ENCODE measurements at regions not wholly inside any gene's neighbourhood (a gene's known extent, or its start where the extent isn't known, plus 50 kb on each side); places are given as distances from the start of the nearest gene placed in this dataset.

DNA sequence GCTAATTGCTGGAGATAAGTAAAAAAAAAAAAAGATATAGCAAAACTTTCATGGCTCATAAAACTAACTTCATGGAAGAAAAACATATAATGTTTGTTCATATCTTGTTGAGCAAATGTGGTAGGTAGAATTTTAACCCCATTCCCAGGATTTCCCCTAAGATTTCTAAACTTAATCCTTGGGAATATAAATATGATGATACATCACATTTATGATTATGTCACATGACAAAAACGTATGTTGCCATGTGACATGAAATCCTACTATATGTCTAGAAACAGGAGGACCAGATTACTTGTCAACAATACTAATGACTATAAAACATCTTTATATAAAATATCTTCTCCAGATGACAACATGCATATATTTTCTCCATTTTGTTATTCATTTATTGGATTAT is 679.0 kb upstream of the LRRC4C start:
- intact Hi-C loops (cut with micrococcal nuclease), result no loop called here
- Mint-ChIP-seq H3K4me3 (ENCODE audit: low read depth) (no peak overlapping the region), H3K27me3 (ENCODE audit: low read depth) (no peaks in the 10 kb centered on the region), H3K9me3 (peaks cover 51% of the 10 kb centered on the region), H3K27ac (no peak overlapping the region), H3K4me1 (ENCODE audit: low read depth) (no peaks in the 10 kb centered on the region), H3K36me3 (ENCODE audit: low read depth) (no peaks in the 10 kb centered on the region)
- DNase-seq (ENCODE audit: low spot score), result no peak

- Mint-ChIP-seq H3K36me3 (ENCODE audit: low read depth) (no peaks in the 10 kb centered on the region), H3K4me1 (ENCODE audit: low read depth) (no peaks in the 10 kb centered on the region), H3K27ac (no peak overlapping the region), H3K4me3 (ENCODE audit: low read depth) (no peak overlapping the region), H3K27me3 (ENCODE audit: low read depth) (no peaks in the 10 kb centered on the region), H3K9me3 (peaks cover 68% of the 10 kb centered on the region)
- DNase-seq (ENCODE audit: low spot score), result no peak
- intact Hi-C loops (cut with micrococcal nuclease), result loop anchor here (10.0 kb wide), 1 partner anchor 61 kb away; no protein-coding TSS in a partner anchor
Observed at GRCh38 chr11:42145311-42145710, 685.9 kb upstream of the LRRC4C start.

DNA sequence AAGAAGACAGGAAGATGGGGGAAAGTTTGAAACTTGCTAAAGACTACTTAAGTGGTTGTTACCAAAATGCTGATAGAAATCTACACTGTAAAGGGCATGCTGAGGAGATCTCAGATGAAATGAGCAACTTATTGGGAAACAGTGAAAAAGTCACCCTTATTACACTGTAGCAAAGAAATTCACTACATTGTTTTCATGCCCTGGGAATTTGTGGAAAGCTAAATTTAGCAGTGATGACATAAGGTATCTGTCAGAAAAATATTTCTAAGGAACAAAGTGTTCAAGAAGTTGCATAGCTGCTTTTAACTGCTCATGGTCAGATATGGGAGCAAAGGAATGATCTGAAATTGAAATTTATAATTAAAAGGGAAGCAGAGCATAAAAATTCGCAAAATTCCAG is 702.4 kb upstream of the LRRC4C start:
- Mint-ChIP-seq H3K27me3 (ENCODE audit: low read depth) (no peaks in the 10 kb centered on the region), H3K4me1 (ENCODE audit: low read depth) (no peaks in the 10 kb centered on the region), H3K9me3 (peaks cover 23% of the 10 kb centered on the region), H3K4me3 (ENCODE audit: low read depth) (no peak overlapping the region), H3K36me3 (ENCODE audit: low read depth) (no peaks in the 10 kb centered on the region), H3K27ac (no peak overlapping the region)
- DNase-seq (ENCODE audit: low spot score), result no peak
- intact Hi-C loops (cut with micrococcal nuclease), result no loop called here

GRCh38 chr11:42169191-42169590 is 709.7 kb upstream of the LRRC4C start:
- Mint-ChIP-seq H3K36me3 (ENCODE audit: low read depth) (no peaks in the 10 kb centered on the region), H3K9me3 (peaks cover 46% of the 10 kb centered on the region), H3K27me3 (ENCODE audit: low read depth) (no peaks in the 10 kb centered on the region), H3K27ac (no peak overlapping the region), H3K4me3 (ENCODE audit: low read depth) (no peak overlapping the region), H3K4me1 (ENCODE audit: low read depth) (no peaks in the 10 kb centered on the region)
- intact Hi-C loops (cut with micrococcal nuclease), result no loop called here
- no peak for DNase-seq (ENCODE audit: low spot score)

DNA sequence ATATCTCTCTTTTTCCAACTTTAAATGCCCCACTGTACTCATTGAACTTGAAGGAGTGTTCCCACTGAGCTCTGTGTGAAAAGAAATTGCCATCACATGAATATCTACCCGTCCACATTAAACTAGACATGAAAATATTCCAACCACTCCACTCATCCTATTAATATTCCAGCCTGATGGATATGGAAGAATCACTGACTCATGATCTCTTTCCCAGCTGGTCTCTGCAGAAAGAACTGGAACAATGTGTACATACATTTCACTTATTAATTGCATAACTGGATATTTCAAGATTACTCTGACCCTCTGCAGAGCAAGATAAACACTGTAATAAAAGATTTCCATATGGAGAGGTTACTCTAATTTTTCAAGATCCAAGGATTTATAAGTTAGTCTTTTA is 711.1 kb upstream of the LRRC4C start:
- Mint-ChIP-seq H3K9me3 (peaks cover 54% of the 10 kb centered on the region), H3K27ac (no peak overlapping the region), H3K36me3 (ENCODE audit: low read depth) (no peaks in the 10 kb centered on the region), H3K4me1 (ENCODE audit: low read depth) (no peaks in the 10 kb centered on the region), H3K4me3 (ENCODE audit: low read depth) (no peak overlapping the region), H3K27me3 (ENCODE audit: low read depth) (no peaks in the 10 kb centered on the region)
- intact Hi-C loops (cut with micrococcal nuclease), result no loop called here
- DNase-seq (ENCODE audit: low spot score), result no peak

DNA sequence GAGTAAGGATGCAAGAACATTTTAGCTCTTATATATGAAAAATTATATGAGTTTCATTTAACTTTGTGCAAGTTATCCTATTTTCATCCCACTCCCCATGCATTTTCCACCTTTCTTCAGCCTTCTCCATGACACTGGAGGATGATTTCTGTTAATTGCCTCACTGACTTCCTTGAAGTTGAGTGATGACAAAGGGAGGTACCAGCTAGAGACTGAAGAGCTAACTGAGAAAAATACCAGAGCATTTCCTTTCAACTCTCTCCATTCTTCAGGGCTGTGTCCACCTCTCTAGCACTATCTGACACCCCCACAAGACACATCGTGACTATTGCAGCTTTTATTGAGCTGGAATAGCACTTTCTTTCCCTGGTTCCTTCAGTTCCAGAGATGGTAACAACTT is 711.6 kb upstream of the LRRC4C start:
- no peaks in the 10 kb centered on the region for H3K4me1 Mint-ChIP-seq (ENCODE audit: low read depth)
- no peaks in the 10 kb centered on the region for H3K27me3 Mint-ChIP-seq (ENCODE audit: low read depth)
- no peak overlapping the region for H3K27ac Mint-ChIP-seq
- no peak for DNase-seq (ENCODE audit: low spot score)
- peaks cover 58% of the 10 kb centered on the region for H3K9me3 Mint-ChIP-seq
- no peak overlapping the region for H3K4me3 Mint-ChIP-seq (ENCODE audit: low read depth)
- intact Hi-C loops (cut with micrococcal nuclease), result no loop called here
- H3K36me3 Mint-ChIP-seq (ENCODE audit: low read depth), result no peaks in the 10 kb centered on the region

GRCh38 chr11:42172441-42172840 is 713.0 kb upstream of the LRRC4C start:
- Mint-ChIP-seq H3K36me3 (ENCODE audit: low read depth) (no peaks in the 10 kb centered on the region), H3K4me3 (ENCODE audit: low read depth) (no peak overlapping the region), H3K9me3 (peaks cover 62% of the 10 kb centered on the region), H3K27ac (no peak overlapping the region), H3K27me3 (ENCODE audit: low read depth) (no peaks in the 10 kb centered on the region), H3K4me1 (ENCODE audit: low read depth) (no peaks in the 10 kb centered on the region)
- intact Hi-C loops (cut with micrococcal nuclease), result no loop called here
- DNase-seq (ENCODE audit: low spot score), result no peak

DNA sequence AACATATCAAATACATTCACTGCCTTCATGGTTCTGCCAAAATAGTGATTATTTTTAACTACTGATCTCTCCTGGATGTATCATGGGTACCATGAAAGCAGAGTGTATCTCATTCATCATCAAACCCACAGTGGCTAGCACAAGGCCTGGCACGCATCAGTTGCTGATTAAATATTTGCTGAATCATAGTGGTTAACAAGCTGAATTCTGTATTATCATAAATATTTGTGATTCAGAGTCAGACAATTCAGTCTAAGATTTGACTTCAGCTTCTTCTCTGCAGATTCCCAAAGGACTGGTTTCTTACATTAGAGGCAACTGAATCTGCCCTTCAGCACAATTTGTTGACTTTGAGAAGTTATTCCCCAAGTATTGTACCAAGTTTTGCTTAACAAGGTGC is 715.8 kb upstream of the LRRC4C start:
- Mint-ChIP-seq H3K9me3 (peaks cover 54% of the 10 kb centered on the region), H3K27me3 (ENCODE audit: low read depth) (no peaks in the 10 kb centered on the region), H3K36me3 (ENCODE audit: low read depth) (no peaks in the 10 kb centered on the region), H3K4me3 (ENCODE audit: low read depth) (no peak overlapping the region), H3K27ac (no peak overlapping the region), H3K4me1 (ENCODE audit: low read depth) (no peaks in the 10 kb centered on the region)
- DNase-seq (ENCODE audit: low spot score), result no peak
- intact Hi-C loops (cut with micrococcal nuclease), result no loop called here

DNA sequence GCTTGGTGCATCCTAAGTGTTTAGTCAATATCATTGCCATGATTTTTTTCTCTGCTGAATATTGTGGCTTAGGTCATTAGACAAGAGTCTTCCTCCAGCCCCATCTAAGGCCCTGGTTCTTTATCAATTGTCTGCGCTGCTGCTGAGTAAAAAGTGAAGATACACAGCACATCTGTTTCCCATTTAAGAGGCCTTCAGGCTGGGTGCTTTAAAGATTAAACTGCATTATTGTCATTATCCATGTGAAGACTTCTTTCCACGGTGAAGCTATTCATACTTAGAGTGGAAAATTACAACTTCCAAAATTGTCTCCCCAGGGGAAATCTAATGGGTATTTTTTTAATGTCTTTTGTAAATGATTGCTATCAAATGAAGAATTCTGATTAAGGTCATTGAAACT is 719.8 kb upstream of the LRRC4C start:
- H3K9me3 Mint-ChIP-seq, result peaks cover 49% of the 10 kb centered on the region
- H3K4me3 Mint-ChIP-seq (ENCODE audit: low read depth), result no peak overlapping the region
- H3K27me3 Mint-ChIP-seq (ENCODE audit: low read depth), result no peaks in the 10 kb centered on the region
- H3K4me1 Mint-ChIP-seq (ENCODE audit: low read depth), result no peaks in the 10 kb centered on the region
- intact Hi-C loops (cut with micrococcal nuclease), result no loop called here
- no peak overlapping the region for H3K27ac Mint-ChIP-seq
- H3K36me3 Mint-ChIP-seq (ENCODE audit: low read depth), result no peaks in the 10 kb centered on the region
- no peak for DNase-seq (ENCODE audit: low spot score)

- intact Hi-C loops (cut with micrococcal nuclease), result no loop called here
- no peak overlapping the region for H3K4me3 Mint-ChIP-seq (ENCODE audit: low read depth)
- H3K36me3 Mint-ChIP-seq (ENCODE audit: low read depth), result no peaks in the 10 kb centered on the region
- DNase-seq (ENCODE audit: low spot score), result no peak
- no peaks in the 10 kb centered on the region for H3K27me3 Mint-ChIP-seq (ENCODE audit: low read depth)
- no peaks in the 10 kb centered on the region for H3K4me1 Mint-ChIP-seq (ENCODE audit: low read depth)
- H3K27ac Mint-ChIP-seq, result no peak overlapping the region
- peaks cover 58% of the 10 kb centered on the region for H3K9me3 Mint-ChIP-seq
Observed at GRCh38 chr11:42195289-42196013, 736.0 kb upstream of the LRRC4C start.

- Mint-ChIP-seq H3K27ac (no peak overlapping the region), H3K9me3 (peaks cover 63% of the 10 kb centered on the region), H3K4me3 (ENCODE audit: low read depth) (no peak overlapping the region), H3K4me1 (ENCODE audit: low read depth) (no peaks in the 10 kb centered on the region), H3K36me3 (ENCODE audit: low read depth) (no peaks in the 10 kb centered on the region), H3K27me3 (ENCODE audit: low read depth) (no peaks in the 10 kb centered on the region)
- intact Hi-C loops (cut with micrococcal nuclease), result no loop called here
- DNase-seq (ENCODE audit: low spot score), result no peak
Observed at GRCh38 chr11:42200311-42200710, 740.9 kb upstream of the LRRC4C start.

GRCh38 chr11:42201603-42202148 is 742.2 kb upstream of the LRRC4C start:
- no peak for DNase-seq (ENCODE audit: low spot score)
- Mint-ChIP-seq H3K4me1 (ENCODE audit: low read depth) (no peaks in the 10 kb centered on the region), H3K9me3 (peaks cover 57% of the 10 kb centered on the region), H3K36me3 (ENCODE audit: low read depth) (no peaks in the 10 kb centered on the region), H3K27ac (no peak overlapping the region), H3K4me3 (ENCODE audit: low read depth) (no peak overlapping the region), H3K27me3 (ENCODE audit: low read depth) (no peaks in the 10 kb centered on the region)
- intact Hi-C loops (cut with micrococcal nuclease), result no loop called here

DNA sequence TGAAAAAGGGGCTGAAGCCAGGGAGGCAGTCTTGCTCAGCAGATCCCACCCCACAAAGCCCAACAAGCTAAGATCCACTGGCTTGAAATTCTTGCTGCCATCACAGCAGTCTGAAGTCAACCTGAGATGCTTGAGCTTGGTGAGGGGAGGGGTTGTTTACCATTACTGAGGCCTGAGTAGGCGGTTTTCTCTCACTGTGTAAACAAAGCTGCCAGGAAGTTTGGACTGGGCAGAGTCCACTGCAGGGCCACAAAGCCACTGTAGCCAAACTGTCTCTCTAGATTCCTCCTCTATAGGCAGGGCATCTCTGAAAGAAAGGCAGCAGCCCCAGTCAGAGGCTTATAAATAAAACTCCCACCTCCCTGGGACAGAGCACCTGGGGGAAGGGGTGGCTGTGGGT is 746.1 kb upstream of the LRRC4C start:
- intact Hi-C loops (cut with micrococcal nuclease), result no loop called here
- DNase-seq (ENCODE audit: low spot score), result no peak
- H3K9me3 Mint-ChIP-seq, result peaks cover 62% of the 10 kb centered on the region
- no peak overlapping the region for H3K4me3 Mint-ChIP-seq (ENCODE audit: low read depth)
- H3K27me3 Mint-ChIP-seq (ENCODE audit: low read depth), result no peaks in the 10 kb centered on the region
- H3K27ac Mint-ChIP-seq, result no peak overlapping the region
- H3K36me3 Mint-ChIP-seq (ENCODE audit: low read depth), result no peaks in the 10 kb centered on the region
- H3K4me1 Mint-ChIP-seq (ENCODE audit: low read depth), result no peaks in the 10 kb centered on the region

GRCh38 chr11:42225664-42226063 is 766.2 kb upstream of the LRRC4C start:
- H3K27ac Mint-ChIP-seq, result no peak overlapping the region
- intact Hi-C loops (cut with micrococcal nuclease), result no loop called here
- H3K27me3 Mint-ChIP-seq (ENCODE audit: low read depth), result no peaks in the 10 kb centered on the region
- no peaks in the 10 kb centered on the region for H3K4me1 Mint-ChIP-seq (ENCODE audit: low read depth)
- H3K4me3 Mint-ChIP-seq (ENCODE audit: low read depth), result no peak overlapping the region
- no peaks in the 10 kb centered on the region for H3K36me3 Mint-ChIP-seq (ENCODE audit: low read depth)
- no peak for DNase-seq (ENCODE audit: low spot score)
- H3K9me3 Mint-ChIP-seq, result peaks cover 19% of the 10 kb centered on the region

Data from activated T-helper 2 cell treated with anti-CD3 and anti-CD28 coated beads, Interferon-gamma antibody, Interleukin-2, Interleukin-4, amounts not matched to agents 10 μg/mL and 5 μg/mL and 100 μg/mL, durations not matched to agents 14 hours and 24 hours and 36 hours (primary cell).